HL-60 (cell line): ENCODE measurements at regions not wholly inside any gene's neighbourhood (a gene's known extent, or its start where the extent isn't known, plus 50 kb on each side); places are given as distances from the start of the nearest gene placed in this dataset.

Source experiments
- DNase-seq, 2 experiments: peaks; one replicate each; pipeline ENCODE4 v3.0.0-alpha.2; 2010 to 2020; ENCODE audit warnings: low read depth in 1 of 2, low spot score in 1 of 2
- H3K27ac ChIP-seq: fragments of 250-450 bp; sonication (Bioruptor Pico); replicated peaks from 2 replicates; pipeline ENCODE4 v1.5.1; 2020; ENCODE audit warnings: mild to moderate bottlenecking, moderate library complexity
- H3K27me3 ChIP-seq: fragments of 250-450 bp; sonication (Bioruptor Pico); 2 replicates; pipeline ENCODE4 v1.5.1; 2021; ENCODE audit warnings: mild to moderate bottlenecking, moderate library complexity; ENCODE audit not compliant: insufficient read depth, poor library complexity, severe bottlenecking
- H3K4me3 ChIP-seq: replicated peaks from 2 replicates; pipeline ENCODE4 v1.5.1; 2011; ENCODE audit warnings: mild to moderate bottlenecking, control low read depth, low read length; ENCODE audit not compliant: insufficient read depth
- CTCF ChIP-seq: IDR thresholded peaks from one replicate; pipeline ENCODE4 v1.5.1; 2011; ENCODE audit warnings: low read length, control low read depth, inconsistent platforms; ENCODE audit not compliant: insufficient read depth
- GABPA ChIP-seq: IDR thresholded peaks from 2 replicates; pipeline ENCODE4 v1.6.1; 2012; ENCODE audit warnings: low read depth
- POLR2AphosphoS5 ChIP-seq: IDR thresholded peaks from 2 replicates; pipeline ENCODE4 v1.6.1; 2012; ENCODE audit warnings: low read depth
- REST ChIP-seq: IDR thresholded peaks from 2 replicates; pipeline ENCODE4 v1.6.1; 2012; ENCODE audit warnings: low read depth; ENCODE audit not compliant: insufficient replicate concordance
- SPI1 ChIP-seq: IDR thresholded peaks from 2 replicates; pipeline ENCODE4 v1.6.1; 2012; ENCODE audit warnings: low read depth, mild to moderate bottlenecking, borderline replicate concordance

- Histone ChIP-seq H3K27me3 (no peaks in the 10 kb centered on the region), H3K4me3 (no peak overlapping the region), H3K27ac (no peak overlapping the region)
- TF ChIP-seq SPI1 (no peak), CTCF (no peak), POLR2AphosphoS5 (no peak), REST (no peak)
- no peak for DNase-seq
Measured at GRCh38 chr3:162021206-162021605, 524.6 kb downstream of the OTOL1 start.

GRCh38 chr3:162022911-162023310 is 526.3 kb downstream of the OTOL1 start:
- Histone ChIP-seq H3K27ac (no peak overlapping the region), H3K27me3 (no peaks in the 10 kb centered on the region)
- DNase-seq = no peak

GRCh38 chr3:162029736-162030135 is 533.1 kb downstream of the OTOL1 start:
- no peak overlapping the region for H3K27ac ChIP-seq
- H3K27me3 ChIP-seq = no peaks in the 10 kb centered on the region
- TF ChIP-seq POLR2AphosphoS5 (no peak), REST (no peak), SPI1 (no peak), GABPA (no peak), CTCF (no peak)
- DNase-seq = no peak
- H3K4me3 ChIP-seq = no peak overlapping the region

More at GRCh38 chr3:162022911-162023310, 526.3 kb downstream of the OTOL1 start:
- no peak overlapping the region for H3K4me3 ChIP-seq
- TF ChIP-seq SPI1 (no peak), POLR2AphosphoS5 (no peak), REST (no peak), CTCF (no peak), GABPA (no peak)
